MM.1S (cell line): ENCODE measurements at regions not wholly inside any gene's neighbourhood (a gene's known extent, or its start where the extent isn't known, plus 50 kb on each side); places are given as distances from the start of the nearest gene placed in this dataset.

Experiments
- CTCF ChIP-seq: fragments of 300-600 bp; sonication (generic); IDR thresholded peaks from 2 replicates; pipeline ENCODE4 v1.5.1; 2016; ENCODE audit warnings: antibody characterized with exemption, low read length, mixed read lengths
- EZH2 ChIP-seq: fragments of 300-600 bp; sonication (generic); optimal IDR thresholded peaks from 2 replicates; pipeline ENCODE3; 2017; ENCODE audit warnings: low read depth, mild to moderate bottlenecking, antibody characterized with exemption, low read length, mixed read lengths
- EZH2phosphoT487 ChIP-seq: fragments of 300-600 bp; sonication (generic); IDR thresholded peaks from 2 replicates; pipeline ENCODE4 v1.6.1; 2018; ENCODE audit warnings: antibody characterized with exemption, low read length

- no peak for TF ChIP-seq CTCF
- TF ChIP-seq EZH2phosphoT487: no peak
- no peak for TF ChIP-seq EZH2
These were observed 201.1 kb downstream of the MATN1 start for GRCh38 chr1:30522031-30523004.
